ENCODE measurements at regions not wholly inside any gene's neighbourhood (a gene's known extent, or its start where the extent isn't known, plus 50 kb on each side); places are given as distances from the start of the nearest gene placed in this dataset.

- no peak overlapping the region for H3K4me3 ChIP-seq
- H3K4me1 Mint-ChIP-seq = peaks cover 3% of the 10 kb centered on the region; the same call in 1 of the 3 replicates
- no peaks in the 10 kb centered on the region for H3K4me1 ChIP-seq (ENCODE audit: insufficient read depth)
- no peaks in the 10 kb centered on the region; the same call in 1 of the 2 replicates for H3K9me2 ChIP-seq (ENCODE audit: insufficient read depth)
- DNase-seq (ENCODE audit: low spot score) = no peak
- H3K9me3 Mint-ChIP-seq = peaks cover 10% of the 10 kb centered on the region; the same call in 2 of the 3 replicates
- no peak for ATAC-seq
- H2AFZ ChIP-seq = no peak overlapping the region
- H3F3A ChIP-seq (replicated peaks; ENCODE audit: low read depth) = no peaks in the 10 kb centered on the region
- no peaks in the 10 kb centered on the region for H3K36me3 Mint-ChIP-seq (ENCODE audit: low read depth)
- H3K4me2 ChIP-seq = no peak overlapping the region
- no peak overlapping the region for H3K27ac ChIP-seq (ENCODE audit: low read depth)
- H3K79me2 ChIP-seq (replicated peaks; ENCODE audit: insufficient read depth) = no peaks in the 10 kb centered on the region
- no peaks in the 10 kb centered on the region for H4K20me1 ChIP-seq (replicated peaks; ENCODE audit: insufficient read depth)
- TF ChIP-seq, protein P1, sequence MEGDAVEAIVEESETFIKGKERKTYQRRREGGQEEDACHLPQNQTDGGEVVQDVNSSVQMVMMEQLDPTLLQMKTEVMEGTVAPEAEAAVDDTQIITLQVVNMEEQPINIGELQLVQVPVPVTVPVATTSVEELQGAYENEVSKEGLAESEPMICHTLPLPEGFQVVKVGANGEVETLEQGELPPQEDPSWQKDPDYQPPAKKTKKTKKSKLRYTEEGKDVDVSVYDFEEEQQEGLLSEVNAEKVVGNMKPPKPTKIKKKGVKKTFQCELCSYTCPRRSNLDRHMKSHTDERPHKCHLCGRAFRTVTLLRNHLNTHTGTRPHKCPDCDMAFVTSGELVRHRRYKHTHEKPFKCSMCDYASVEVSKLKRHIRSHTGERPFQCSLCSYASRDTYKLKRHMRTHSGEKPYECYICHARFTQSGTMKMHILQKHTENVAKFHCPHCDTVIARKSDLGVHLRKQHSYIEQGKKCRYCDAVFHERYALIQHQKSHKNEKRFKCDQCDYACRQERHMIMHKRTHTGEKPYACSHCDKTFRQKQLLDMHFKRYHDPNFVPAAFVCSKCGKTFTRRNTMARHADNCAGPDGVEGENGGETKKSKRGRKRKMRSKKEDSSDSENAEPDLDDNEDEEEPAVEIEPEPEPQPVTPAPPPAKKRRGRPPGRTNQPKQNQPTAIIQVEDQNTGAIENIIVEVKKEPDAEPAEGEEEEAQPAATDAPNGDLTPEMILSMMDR (conservative IDR thresholded peaks at IDR 0.05; ENCODE audit: low read depth in 2 of 2) = no peak
- TF ChIP-seq EZH2phosphoT487 (IDR thresholded peaks at IDR 0.05; ENCODE audit: unreplicated experiment) (no peak), STAT1 (IDR thresholded peaks at IDR 0.05; ENCODE audit: unreplicated experiment) (no peak), REST (IDR thresholded peaks at IDR 0.05; ENCODE audit: unreplicated experiment) (no peak), ZNF331 (CRISPR knock-in tag; IDR thresholded peaks at IDR 0.05; ENCODE audit: low read depth) (no peak), ZNF114 (CRISPR knock-in tag; IDR thresholded peaks at IDR 0.05) (no peak), POLR2AphosphoS5 (IDR thresholded peaks at IDR 0.05; ENCODE audit: low read depth) (no peak), NANOG (IDR thresholded peaks at IDR 0.05; ENCODE audit: borderline replicate concordance) (no peak), CREB1 (CRISPR knock-in tag; IDR thresholded peaks at IDR 0.05; ENCODE audit: low read depth) (no peak), EZH2 (IDR thresholded peaks at IDR 0.05; ENCODE audit: low read depth, unreplicated experiment) (no peak), JUNB (IDR thresholded peaks at IDR 0.05; ENCODE audit: unreplicated experiment) (no peak)
- TF ChIP-seq, protein P2, sequence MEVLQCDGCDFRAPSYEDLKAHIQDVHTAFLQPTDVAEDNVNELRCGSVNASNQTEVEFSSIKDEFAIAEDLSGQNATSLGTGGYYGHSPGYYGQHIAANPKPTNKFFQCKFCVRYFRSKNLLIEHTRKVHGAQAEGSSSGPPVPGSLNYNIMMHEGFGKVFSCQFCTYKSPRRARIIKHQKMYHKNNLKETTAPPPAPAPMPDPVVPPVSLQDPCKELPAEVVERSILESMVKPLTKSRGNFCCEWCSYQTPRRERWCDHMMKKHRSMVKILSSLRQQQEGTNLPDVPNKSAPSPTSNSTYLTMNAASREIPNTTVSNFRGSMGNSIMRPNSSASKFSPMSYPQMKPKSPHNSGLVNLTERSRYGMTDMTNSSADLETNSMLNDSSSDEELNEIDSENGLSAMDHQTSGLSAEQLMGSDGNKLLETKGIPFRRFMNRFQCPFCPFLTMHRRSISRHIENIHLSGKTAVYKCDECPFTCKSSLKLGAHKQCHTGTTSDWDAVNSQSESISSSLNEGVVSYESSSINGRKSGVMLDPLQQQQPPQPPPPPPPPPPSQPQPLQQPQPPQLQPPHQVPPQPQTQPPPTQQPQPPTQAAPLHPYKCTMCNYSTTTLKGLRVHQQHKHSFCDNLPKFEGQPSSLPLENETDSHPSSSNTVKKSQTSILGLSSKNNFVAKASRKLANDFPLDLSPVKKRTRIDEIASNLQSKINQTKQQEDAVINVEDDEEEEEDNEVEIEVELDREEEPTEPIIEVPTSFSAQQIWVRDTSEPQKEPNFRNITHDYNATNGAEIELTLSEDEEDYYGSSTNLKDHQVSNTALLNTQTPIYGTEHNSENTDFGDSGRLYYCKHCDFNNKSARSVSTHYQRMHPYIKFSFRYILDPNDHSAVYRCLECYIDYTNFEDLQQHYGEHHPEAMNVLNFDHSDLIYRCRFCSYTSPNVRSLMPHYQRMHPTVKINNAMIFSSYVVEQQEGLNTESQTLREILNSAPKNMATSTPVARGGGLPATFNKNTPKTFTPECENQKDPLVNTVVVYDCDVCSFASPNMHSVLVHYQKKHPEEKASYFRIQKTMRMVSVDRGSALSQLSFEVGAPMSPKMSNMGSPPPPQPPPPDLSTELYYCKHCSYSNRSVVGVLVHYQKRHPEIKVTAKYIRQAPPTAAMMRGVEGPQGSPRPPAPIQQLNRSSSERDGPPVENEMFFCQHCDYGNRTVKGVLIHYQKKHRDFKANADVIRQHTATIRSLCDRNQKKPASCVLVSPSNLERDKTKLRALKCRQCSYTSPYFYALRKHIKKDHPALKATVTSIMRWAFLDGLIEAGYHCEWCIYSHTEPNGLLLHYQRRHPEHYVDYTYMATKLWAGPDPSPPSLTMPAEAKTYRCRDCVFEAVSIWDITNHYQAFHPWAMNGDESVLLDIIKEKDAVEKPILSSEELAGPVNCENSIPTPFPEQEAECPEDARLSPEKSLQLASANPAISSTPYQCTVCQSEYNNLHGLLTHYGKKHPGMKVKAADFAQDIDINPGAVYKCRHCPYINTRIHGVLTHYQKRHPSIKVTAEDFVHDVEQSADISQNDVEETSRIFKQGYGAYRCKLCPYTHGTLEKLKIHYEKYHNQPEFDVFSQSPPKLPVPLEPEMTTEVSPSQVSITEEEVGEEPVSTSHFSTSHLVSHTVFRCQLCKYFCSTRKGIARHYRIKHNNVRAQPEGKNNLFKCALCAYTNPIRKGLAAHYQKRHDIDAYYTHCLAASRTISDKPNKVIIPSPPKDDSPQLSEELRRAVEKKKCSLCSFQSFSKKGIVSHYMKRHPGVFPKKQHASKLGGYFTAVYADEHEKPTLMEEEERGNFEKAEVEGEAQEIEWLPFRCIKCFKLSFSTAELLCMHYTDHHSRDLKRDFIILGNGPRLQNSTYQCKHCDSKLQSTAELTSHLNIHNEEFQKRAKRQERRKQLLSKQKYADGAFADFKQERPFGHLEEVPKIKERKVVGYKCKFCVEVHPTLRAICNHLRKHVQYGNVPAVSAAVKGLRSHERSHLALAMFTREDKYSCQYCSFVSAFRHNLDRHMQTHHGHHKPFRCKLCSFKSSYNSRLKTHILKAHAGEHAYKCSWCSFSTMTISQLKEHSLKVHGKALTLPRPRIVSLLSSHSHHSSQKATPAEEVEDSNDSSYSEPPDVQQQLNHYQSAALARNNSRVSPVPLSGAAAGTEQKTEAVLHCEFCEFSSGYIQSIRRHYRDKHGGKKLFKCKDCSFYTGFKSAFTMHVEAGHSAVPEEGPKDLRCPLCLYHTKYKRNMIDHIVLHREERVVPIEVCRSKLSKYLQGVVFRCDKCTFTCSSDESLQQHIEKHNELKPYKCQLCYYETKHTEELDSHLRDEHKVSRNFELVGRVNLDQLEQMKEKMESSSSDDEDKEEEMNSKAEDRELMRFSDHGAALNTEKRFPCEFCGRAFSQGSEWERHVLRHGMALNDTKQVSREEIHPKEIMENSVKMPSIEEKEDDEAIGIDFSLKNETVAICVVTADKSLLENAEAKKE (CRISPR knock-in tag; IDR thresholded peaks at IDR 0.05) = no peak
- TF ChIP-seq, protein P3, sequence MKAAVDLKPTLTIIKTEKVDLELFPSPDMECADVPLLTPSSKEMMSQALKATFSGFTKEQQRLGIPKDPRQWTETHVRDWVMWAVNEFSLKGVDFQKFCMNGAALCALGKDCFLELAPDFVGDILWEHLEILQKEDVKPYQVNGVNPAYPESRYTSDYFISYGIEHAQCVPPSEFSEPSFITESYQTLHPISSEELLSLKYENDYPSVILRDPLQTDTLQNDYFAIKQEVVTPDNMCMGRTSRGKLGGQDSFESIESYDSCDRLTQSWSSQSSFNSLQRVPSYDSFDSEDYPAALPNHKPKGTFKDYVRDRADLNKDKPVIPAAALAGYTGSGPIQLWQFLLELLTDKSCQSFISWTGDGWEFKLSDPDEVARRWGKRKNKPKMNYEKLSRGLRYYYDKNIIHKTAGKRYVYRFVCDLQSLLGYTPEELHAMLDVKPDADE (IDR thresholded peaks at IDR 0.05) = no peak
- H3K27me3 Mint-ChIP-seq (ENCODE audit: insufficient read depth, low read depth, poor library complexity) = peaks cover 10% of the 10 kb centered on the region
- no peak overlapping the region for H3K27ac Mint-ChIP-seq
- no peaks in the 10 kb centered on the region for H3K36me3 ChIP-seq (ENCODE audit: insufficient read depth)
- no peaks in the 10 kb centered on the region for H3K27me3 ChIP-seq (ENCODE audit: insufficient read depth)
- no peak overlapping the region for H3K4me3 Mint-ChIP-seq
These were observed 124.2 kb upstream of the SMAD3 start for GRCh38 chr15:66941108-66941711.

All from GM23338 (cell line).